ENCODE measurements at regions not wholly inside any gene's neighbourhood (a gene's known extent, or its start where the extent isn't known, plus 50 kb on each side); places are given as distances from the start of the nearest gene placed in this dataset.
"Not testable (repeated sequence)": the region's sequence is repeated elsewhere in the genome, so short reads cannot be mapped to it uniquely, and the experiment has no call there.

- TF ChIP-seq, protein P1, sequence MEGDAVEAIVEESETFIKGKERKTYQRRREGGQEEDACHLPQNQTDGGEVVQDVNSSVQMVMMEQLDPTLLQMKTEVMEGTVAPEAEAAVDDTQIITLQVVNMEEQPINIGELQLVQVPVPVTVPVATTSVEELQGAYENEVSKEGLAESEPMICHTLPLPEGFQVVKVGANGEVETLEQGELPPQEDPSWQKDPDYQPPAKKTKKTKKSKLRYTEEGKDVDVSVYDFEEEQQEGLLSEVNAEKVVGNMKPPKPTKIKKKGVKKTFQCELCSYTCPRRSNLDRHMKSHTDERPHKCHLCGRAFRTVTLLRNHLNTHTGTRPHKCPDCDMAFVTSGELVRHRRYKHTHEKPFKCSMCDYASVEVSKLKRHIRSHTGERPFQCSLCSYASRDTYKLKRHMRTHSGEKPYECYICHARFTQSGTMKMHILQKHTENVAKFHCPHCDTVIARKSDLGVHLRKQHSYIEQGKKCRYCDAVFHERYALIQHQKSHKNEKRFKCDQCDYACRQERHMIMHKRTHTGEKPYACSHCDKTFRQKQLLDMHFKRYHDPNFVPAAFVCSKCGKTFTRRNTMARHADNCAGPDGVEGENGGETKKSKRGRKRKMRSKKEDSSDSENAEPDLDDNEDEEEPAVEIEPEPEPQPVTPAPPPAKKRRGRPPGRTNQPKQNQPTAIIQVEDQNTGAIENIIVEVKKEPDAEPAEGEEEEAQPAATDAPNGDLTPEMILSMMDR (IDR thresholded peaks at IDR 0.05) = not testable (repeated sequence)
- TF ChIP-seq POLR2A (IDR thresholded peaks at IDR 0.05) = not testable (repeated sequence)
These were observed 63.1 kb upstream of the PAX8 start for GRCh38 chr2:113341870-113342253.
